Erythroblast (primary cell): ENCODE measurements at regions not wholly inside any gene's neighbourhood (a gene's known extent, or its start where the extent isn't known, plus 50 kb on each side); places are given as distances from the start of the nearest gene placed in this dataset.

Experiments
- GATA1 ChIP-seq: IDR thresholded peaks from 2 replicates; pipeline ENCODE4 v1.6.1; 2011; ENCODE audit warnings: low read depth, mild to moderate bottlenecking, control low read depth, low read length, moderate library complexity
- POLR2A ChIP-seq: IDR thresholded peaks from 2 replicates; pipeline ENCODE4 v1.6.1; 2011; ENCODE audit warnings: mild to moderate bottlenecking, low read length

DNA sequence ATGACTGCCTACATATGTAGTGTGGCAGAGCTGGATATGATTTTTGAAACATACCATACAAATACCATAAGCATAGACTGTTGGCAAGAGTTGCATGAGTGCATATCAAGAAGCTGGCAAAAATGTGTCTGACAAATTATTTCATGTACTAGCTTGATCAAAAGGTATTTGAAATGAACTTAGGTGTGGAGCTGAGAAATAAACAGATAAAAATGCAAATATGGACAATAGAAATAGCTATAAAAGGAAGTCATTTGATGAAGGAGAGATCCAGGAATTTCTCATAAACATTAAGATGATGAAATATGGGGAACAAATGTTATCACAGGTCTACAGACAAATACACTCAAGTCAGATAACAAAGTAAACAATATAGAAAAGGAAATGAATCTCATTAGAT lies 609.1 kb downstream of the PTPRC start:
- TF ChIP-seq POLR2A (no peak), GATA1 (no peak)
